HG03520 (cell line): ENCODE measurements at regions not wholly inside any gene's neighbourhood (a gene's known extent, or its start where the extent isn't known, plus 50 kb on each side); places are given as distances from the start of the nearest gene placed in this dataset.

Experiments used
- ATAC-seq: cut with Tn5 transposase; IDR thresholded peaks from one replicate; pipeline ENCODE4 v1.9.1; 2021; ENCODE audit warnings: mild to moderate bottlenecking, moderate library complexity; ENCODE audit not compliant: unreplicated experiment

DNA sequence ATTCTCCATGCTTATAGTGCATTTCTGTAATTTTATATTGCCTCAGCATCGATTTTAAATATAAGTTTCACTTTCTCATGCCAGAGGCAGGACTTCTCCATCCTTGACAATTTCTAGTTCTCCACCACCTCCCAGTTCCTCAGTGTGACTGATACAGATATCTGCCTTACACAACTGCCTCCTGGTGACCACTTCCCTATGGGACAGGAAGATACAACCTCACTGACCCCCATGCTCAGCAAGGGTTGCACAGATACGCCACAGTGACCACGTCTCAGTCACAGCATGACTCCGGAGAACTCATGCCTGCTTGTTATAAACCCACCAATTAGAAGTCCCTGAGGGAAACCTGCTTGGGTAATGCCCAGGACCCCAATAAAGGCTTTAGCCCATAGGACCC is 284.0 kb upstream of the MC4R start:
- no peak for ATAC-seq

DNA sequence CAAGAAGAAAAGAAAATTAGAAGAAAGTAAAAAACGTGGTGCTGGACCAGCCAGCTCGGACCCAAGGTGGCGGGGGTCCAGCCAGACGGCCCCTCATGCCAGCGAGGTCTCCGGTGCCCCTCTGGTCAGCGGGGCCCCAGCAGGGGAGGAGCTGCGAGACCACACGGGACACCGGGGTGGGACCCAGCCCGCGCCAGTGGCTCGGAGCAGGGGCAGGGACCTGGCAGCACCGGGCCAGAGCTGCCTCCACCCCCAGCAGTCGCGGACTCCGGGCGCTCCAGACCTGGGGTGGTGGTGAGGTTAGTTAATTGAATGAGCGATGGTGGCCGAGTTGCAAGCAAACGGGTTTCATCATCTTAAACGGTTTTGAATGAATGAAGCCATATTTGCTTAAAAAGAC is 289.9 kb upstream of the MC4R start:
- ATAC-seq: no peak

DNA sequence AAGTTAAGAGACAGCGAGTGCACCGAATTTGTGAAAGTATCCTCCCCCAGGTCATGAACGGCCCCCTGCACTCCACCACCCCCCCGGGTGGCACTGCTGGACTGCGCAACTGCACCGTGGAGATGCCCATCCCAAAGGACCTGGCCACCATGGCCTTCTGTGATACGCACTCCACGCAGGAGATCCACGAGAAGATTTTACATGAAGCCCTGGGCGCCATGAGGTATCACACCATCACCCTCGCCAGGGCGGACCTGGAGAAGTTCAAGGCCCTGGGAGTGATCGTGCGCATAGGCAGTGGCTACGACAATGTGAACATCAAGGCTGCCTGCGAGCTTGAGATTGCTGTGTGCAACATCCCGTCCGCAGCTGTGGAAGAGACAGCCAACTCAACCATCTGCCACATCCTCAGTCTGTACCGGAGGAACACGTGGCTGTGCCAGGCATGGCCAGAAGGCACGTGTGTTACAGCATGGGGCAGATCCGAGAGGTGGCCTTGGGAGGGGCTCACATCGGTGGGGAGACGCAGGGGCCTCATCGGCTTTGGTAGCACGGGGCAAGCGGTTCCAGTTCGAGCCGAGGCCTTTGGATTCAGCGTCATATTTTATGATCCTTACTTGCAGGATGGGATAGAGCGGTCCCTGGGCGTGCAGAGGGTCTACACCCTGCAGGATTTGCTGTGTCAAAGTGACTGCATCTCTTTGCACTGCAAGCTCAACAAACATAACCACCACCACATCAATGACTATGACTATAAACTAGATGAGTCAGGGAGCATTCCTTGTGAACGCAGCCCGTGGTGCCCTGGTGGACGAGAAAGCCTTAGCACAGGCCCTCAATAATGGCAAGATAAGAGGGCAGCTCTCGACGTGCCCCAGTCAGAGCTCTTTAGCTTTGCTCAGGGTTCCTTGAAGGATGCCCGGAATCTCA is 290.8 kb upstream of the MC4R start:
- no peak for ATAC-seq

DNA sequence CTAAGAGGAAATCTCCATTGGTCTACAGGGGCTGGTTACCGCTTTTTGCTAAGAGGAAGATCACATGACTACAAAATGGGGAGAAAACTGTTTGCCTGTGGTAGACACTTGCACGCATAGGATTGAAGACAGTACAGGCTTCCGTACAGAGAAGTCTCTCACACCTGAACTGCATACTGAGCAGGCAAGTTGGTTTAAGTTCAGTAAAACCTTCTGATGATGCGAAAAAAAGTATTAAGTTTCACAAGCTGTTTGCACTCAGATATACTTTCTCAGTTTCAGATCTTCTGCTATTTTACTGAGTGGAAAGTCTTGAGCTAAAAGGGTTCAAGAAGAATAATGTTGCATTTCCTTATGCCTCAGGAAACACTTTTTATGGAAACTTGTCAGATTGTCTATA is 292.2 kb upstream of the MC4R start:
- no peak for ATAC-seq

DNA sequence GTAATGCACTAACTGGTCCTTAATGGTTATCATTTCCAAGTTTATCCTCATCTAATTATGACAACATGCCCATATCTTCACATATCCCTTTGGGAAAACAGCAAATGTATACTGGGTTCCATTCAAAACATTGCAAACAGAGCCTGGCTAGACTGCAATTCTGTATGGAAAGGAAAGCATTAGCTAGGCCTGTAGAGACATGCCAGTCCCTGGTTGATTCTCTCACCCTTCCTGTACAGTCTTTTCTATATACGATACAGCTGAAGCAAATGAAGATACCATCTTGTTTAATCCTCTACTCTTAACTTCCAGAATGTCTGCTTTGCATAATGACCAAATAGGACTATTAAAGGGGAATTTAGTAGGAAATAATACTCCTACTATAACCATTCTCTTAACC is 294.4 kb upstream of the MC4R start:
- no peak for ATAC-seq

DNA sequence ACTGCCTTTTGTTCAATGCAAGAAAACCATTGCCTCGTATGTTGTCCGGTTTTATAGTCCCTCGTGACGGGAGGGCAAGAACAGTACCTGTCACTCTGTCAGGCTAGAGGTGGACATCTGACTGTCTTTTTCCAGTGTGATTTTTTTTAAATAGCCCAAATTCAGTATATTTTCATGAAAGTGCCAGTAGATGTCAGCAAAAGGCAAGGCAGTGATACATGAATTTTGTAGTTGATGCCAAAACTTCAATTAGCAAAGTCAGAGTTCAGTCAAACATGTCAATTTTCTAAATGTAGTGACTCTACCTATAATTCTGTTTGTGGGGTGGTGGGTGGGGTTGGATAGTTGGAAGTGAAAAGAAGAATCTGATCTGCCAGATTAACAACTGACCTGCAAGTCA is 296.0 kb upstream of the MC4R start:
- no peak for ATAC-seq

DNA sequence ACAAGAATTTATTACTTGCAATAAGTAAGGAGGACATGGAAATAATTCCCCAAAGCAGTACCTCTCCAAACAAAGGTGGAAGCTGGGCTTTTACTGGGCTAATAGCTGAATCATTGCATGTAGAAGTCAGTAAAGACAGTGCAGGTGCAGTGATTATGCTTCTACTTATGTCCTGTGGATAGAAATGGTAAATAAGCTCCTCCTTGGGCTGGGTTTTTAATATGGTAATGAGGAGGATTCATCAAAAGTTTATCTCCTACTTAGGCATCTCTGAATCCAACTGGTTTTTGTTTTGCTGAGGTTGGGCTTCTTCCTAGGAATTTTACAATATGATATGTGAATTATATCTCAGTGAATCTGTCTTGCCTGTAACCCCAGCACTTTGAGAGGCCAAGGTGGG is 297.4 kb upstream of the MC4R start:
- ATAC-seq: no peak

DNA sequence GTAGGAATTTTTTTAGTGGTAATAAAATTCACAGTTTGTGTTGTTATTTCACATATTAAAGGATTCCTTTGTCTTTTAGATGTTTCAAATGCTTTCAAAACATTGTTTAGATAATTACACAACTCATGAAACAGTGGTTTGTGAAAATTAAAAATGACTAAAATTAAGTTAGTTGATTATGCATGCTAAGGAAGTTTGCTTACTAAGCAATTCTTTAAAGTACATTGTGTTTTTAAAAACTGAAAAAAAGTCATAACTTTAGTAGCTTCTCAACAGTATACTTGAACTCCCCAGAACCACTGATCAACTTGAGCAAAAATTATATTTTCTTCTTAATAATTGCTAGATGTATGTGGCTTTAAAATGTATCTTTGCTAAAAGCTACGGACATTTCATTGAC is 298.4 kb upstream of the MC4R start:
- ATAC-seq: no peak

DNA sequence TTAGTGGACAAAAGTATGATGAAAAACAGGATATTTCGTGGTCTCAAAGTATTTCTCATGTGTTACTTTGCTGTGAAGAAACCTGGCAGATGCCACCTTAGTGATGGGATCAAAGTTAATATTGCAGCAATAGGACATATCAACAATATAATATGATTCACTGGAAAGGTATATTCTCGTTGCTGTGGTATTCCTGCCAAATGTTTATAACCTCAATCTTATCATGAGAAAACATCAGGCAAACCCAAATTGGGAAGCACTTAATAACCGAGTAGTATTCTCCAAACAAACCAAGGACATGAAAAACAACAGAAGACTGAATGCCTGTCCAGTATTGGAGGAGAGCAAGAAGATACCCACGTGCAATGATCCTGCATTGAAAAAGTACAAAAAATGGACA is 302.6 kb upstream of the MC4R start:
- no peak for ATAC-seq

DNA sequence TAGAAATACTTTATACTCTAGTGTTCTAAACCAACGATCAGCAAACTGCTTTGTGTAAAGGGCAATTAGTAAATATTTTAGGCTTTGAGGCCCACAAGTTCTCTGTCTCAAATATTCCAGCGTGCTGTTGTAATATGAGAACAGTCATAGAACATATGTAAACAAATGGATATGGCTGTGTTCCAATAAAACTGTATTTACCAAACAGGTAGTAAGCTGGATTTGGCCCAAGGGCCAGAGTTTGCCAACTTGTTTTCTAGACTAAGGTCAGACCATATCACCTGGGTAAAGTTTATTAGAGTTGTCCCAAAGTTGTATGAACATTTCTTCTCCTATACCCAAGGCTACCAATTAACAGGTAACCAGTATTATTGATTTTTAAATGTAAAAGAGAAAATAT is 303.2 kb upstream of the MC4R start:
- no peak for ATAC-seq

DNA sequence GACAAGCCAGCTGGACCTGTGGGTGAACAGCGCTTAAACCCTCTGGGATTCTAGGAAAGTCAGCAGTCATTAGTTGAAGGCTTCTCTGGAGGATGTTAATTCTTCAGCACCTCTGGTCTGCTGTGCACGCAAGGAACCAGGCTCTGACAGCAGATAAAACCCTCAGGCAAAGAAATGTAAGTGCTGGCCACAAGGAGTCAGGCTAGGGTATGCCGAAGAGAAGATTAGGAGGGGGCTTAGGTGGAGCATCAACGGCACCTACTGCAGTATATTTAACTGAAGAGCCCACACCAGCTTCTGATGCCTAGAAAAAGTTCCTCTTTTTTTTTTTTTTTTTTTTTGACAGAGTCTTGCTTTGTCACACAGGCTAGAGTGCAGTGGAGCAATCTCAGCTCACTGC is 304.2 kb upstream of the MC4R start:
- no peak for ATAC-seq

DNA sequence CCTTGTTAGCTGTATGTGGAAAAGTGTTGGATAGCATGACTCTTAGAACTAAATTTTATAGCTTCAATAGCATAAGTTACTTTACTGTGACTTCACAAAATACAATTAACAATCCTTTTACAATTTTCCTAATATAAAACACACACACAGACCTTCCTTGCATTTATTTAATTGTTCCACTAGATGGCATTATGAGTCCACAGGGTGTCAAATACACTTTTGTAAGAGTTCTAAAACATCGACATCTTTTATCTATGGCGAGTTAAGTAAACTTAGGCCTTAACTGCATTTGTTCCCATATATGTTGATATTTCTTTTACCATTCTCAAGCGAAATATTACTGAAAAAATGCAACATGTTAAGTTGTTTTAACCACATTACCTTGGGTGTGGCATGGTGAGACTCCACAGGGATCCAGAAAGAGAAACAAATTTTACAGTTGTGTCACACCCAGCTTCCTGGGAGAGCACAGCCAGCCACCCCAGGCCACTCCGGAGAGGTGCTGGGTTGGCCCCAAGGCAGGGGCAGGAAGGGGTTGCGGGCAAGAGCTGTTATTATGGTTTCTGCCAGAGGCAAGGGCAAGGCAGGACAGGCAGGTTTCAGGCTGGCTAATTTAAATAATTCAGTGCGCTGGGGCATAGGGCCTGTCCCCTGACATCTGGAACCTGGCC is 312.4 kb upstream of the MC4R start:
- ATAC-seq: no peak

DNA sequence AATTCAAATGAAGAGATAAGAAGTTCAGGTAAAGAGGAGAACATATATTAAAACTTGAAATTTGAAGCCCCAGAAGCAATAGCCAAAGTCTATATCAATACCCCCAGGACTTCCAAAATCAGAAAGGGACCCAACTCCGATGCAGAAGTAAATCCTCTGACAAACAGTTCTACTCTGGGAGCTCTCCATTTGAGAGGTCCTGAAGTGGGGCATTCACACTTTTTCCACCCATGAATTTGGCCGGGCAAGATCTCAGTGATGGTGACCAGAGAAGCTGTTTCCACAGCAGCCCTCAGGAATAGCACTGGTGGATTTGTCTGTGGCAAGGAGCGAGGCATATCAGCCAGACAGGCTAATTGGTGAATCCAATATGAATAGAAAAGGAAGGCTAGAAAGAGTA is 313.6 kb upstream of the MC4R start:
- no peak for ATAC-seq

DNA sequence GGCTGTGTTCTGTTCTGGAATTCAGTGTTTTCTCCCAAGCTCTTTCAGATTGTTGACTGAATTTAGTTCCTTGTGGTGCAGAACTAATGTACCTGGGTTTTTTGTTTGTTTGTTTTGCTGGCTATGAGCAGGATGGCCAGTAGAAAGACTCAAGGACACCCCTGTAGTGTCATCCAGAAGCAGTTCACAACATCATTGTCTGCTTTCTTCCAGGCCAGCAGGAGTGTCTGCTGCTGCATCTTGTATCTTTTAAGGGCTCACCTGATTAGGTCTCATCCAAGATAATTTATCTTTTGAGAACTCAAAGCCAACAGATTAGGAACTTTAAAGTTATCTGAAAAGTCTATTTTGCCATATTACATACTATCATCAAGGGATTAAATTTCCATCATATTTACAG is 318.5 kb upstream of the MC4R start:
- ATAC-seq: no peak

DNA sequence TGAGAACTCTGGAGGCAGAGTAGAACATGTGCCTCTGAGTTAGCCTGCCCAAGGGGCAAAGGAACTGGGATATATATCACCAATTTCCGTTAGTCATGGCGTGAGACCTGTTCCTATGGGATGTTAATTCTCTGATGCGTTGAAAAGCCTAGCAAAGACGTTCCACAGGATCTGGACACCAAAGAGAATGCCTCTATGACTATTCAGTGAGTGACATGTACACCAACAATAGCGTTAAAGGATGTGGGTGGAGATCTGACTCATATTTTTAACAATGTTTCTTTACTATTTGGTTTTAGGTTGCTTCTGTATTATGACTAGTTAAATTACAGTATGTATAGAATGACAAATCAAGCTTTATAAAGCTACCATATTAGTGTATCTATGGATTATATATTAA is 320.9 kb upstream of the MC4R start:
- ATAC-seq: no peak

DNA sequence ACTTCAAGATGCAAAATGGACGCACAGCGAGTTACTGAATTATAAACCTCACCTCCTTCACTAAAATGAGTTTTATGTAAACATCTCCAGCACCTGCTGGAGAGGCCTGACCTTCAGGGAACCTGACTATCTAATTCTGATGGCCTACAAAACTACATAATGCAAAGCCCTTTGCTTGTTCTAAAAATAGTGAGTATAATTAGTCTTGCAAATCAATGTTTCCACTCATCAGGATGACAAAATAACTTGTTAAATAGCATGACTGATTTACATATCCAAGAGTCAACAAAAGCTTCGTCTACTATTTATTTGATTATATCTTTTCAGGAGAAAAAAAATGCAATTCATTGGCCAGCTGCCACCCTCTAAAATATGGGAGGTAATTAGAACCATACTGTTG is 326.3 kb upstream of the MC4R start:
- no peak for ATAC-seq

DNA sequence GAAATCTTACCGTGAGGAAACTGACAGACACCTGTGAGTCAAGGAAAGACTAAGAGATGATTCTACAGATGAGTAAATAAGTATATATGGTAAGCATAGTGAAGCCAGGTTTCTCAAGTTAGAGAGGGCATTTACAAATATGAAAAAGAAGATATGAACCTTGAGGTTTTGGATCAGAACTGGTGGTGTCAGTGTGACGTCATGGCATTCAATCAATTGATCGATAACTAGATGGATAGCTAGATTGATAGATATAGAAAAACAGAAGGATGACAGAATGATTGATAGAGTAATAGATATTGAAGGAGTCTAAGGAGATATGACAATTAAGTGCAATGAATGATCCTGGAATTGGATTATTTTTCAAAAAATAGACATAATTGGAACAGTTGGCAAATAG is 350.2 kb upstream of the MC4R start:
- no peak for ATAC-seq

DNA sequence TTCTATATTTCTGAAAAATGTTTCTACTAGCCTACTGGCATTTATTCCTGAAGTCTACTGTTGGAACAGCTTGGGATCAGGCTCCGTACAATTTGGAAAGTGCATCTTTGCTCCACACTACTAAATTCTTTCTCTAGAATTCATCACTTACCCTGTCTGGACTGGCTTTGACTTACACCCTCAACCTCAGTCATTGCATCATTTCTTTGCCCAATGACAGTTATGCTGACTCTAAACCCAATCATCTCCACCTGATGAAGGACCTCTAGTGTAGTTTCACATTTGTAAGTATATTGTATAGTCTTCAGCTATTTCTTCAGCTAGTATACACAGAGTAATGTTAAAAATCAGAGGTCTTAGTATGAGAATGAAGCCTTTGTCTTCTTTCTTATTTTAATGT is 359.6 kb upstream of the MC4R start:
- ATAC-seq: no peak

DNA sequence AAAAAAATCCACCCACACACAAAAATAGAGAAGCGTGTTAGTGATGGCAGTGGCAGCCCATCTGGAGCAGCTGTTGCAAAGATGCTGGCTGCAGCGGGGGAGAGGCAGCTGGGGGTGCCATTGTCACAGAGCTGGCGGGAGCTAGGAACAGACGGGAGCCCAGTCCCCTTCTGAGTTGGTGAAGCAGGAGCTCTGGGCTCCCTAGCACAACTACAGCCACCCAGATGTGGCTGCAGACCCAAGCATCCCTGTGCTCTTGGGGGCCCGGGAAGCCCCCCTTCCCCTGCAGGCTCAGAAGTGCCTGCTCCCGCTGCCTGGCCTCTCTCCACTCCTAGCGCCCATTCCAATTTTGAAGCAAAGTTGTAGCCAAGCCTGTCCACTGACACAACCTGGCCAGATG is 366.6 kb upstream of the MC4R start:
- no peak for ATAC-seq

DNA sequence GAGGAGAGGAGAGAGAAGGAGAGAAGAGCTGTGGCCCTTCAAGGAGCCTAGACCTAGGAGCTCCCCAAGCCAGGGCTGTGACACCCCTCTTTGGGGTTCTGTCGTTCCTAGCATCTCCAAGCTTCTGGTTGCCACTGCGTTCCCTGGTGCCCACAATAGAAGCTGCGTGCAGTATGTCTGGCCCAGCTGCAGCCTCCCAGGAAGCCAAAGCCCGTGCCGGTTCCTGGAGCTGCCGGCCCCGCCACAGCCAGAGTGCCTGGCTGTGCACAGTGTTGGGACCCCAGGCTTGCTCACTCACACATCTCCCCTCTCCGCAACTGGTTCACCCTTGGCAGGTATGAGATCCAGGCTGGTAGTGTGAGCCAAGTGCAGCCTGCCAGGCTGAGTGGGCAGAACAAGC is 367.7 kb upstream of the MC4R start:
- ATAC-seq: no peak

DNA sequence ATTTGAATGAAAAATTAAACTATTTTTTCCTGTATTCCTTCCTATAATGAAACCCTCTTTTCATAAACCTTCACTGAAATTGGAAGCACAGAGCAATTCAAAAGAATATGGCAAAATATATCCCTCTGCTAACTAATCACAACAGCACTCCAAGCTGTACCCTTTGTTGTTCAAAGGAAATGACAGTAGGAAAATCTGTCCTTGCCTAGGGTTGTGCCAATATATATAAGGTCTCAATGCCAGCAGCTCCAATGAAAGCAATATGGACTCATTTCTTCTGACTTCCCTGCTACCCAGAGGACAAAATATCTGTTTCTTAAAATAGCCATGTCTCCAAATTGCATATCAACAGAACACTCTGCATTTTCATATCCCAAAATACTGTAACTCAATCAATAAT is 373.9 kb upstream of the MC4R start:
- no peak for ATAC-seq

DNA sequence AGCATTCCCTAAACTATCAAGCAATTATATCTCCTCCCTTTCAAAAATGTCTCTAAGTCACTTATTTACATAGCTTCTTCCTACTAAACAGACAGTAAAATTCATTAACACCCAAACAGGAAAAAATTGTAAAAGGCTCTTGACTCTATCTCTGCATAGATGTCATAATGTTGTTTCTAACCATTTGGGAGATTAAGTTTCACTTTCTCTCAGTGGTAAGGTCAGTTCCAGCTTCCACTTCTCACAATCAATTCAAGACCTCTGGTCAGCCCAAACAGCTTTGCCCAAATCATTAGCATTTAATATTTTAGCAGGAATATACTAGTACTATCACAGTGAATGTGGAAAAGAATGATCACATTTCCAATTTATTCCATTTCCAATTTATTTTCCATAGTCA is 374.3 kb upstream of the MC4R start:
- no peak for ATAC-seq

DNA sequence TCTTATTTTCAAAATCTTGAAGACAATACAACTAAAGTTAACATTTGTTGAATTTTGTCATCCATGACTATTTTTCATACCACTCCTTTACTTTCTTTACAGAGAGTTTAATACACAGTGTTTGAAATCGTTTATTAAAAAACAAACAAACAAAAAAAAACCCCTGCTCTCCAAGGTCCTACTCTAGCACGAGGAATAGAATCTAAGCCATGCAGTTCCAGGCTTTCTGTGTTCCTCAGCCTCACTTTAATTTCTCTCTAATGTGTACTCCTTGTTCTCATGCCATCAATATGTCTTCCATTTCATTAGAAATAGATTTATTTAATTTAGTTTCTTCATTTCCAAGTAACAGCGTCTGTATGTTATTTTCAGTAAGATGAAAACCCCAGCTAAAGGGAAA is 381.2 kb upstream of the MC4R start:
- ATAC-seq: no peak
